ENCODE measurements at regions not wholly inside any gene's neighbourhood (a gene's known extent, or its start where the extent isn't known, plus 50 kb on each side); places are given as distances from the start of the nearest gene placed in this dataset.

DNA sequence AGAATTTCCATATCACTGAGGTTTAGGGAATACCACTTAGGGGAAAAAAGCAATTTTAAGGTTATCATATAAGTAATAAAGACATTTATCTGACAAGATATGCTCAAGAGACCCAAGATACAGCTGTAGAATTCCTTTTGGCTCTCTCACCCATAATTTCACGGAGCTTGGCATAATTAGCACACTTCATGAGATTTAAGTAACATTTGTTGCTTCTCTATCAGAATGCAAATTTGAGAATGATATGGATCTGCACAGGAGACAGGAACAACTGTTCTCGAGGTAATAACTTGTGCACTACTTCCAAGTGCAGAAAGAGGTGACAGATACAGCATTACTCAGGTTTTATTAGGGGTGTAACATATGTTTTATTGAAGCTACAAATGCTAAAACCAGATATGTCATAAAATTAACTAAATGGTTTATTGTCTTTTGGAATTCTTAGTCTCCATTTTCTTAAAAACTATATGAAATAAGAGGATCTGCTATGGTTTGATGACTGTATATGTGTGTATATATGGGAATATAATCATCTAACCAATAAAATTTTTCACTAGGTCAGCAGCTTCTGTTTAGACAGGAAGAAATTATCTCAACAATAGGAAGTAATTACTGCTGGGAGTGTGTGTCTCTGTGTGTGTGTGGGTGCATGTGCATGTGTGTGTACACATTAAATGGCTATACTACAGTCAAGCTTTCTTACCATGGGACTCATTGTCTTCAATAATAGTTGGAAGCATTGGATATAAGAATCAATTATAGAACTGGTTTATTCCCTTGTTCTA lies 401.3 kb downstream of the PCDH17 start:
- Mint-ChIP-seq H3K27ac (no peak overlapping the region), H3K9me3 (no peaks in the 10 kb centered on the region), H3K4me3 (no peak overlapping the region), H3K27me3 (ENCODE audit: low read depth) (no peaks in the 10 kb centered on the region), H3K36me3 (ENCODE audit: insufficient read depth in 1 of 3, low read depth in 3 of 3) (no peaks in the 10 kb centered on the region), H3K4me1 (peaks cover 0 to 3% of the 10 kb centered on the region in 2 experiments; a peak in 2 of 4 replicates)
- WGBS (ENCODE audit: extremely low coverage, insufficient read length, low lambda C conversion rate), result no CpG with 5 or more reads among the region's 2 CpGs
- Histone ChIP-seq H3K27me3 (ENCODE audit: insufficient read depth, low read length) (no peaks in the 10 kb centered on the region), H2BK20ac (ENCODE audit: low read depth, low read length, poor library complexity, severe bottlenecking) (no peak overlapping the region), H2AK5ac (ENCODE audit: insufficient read length, low read length) (no peak overlapping the region), H3K9me3 (ENCODE audit: control insufficient read depth, low read depth, low read length) (no peaks in the 10 kb centered on the region), H2BK5ac (ENCODE audit: insufficient read length, low read length) (no peak overlapping the region), H3K4ac (ENCODE audit: low read depth, low read length) (no peak overlapping the region), H2BK15ac (ENCODE audit: low read depth, low read length) (no peak overlapping the region), H3T11ph (ENCODE audit: low read length) (no peak overlapping the region), H3K23me2 (ENCODE audit: insufficient read length, low read depth, low read length, poor library complexity, severe bottlenecking) (no peaks in the 10 kb centered on the region), H4K8ac (replicated peaks; ENCODE audit: insufficient read length, low read depth, low read length) (no peak overlapping the region), H4K5ac (ENCODE audit: insufficient read length, low read depth, low read length) (no peak overlapping the region), H3K27ac (ENCODE audit: insufficient read length, low read depth, low read length) (no peak overlapping the region), H3K18ac (ENCODE audit: insufficient read length, low read depth, low read length) (no peak overlapping the region), H2BK120ac (ENCODE audit: low read depth, low read length, poor library complexity, severe bottlenecking) (no peak overlapping the region), H4K20me1 (ENCODE audit: control insufficient read depth, insufficient read depth, insufficient read length) (no peaks in the 10 kb centered on the region), H3K9ac (ENCODE audit: extremely low read depth, insufficient read length, low read length) (no peak overlapping the region), H3K56ac (ENCODE audit: insufficient read length, low read depth, low read length) (no peak overlapping the region), H2AFZ (ENCODE audit: low read length) (no peak overlapping the region), H4K91ac (ENCODE audit: insufficient read length, low read depth, low read length) (no peak overlapping the region), H3K4me2 (ENCODE audit: insufficient read depth, insufficient read length, low read length) (no peak overlapping the region), H3K79me2 (ENCODE audit: insufficient read depth, low read length) (no peaks in the 10 kb centered on the region), H3K23ac (ENCODE audit: insufficient read length, low read depth, low read length) (no peak overlapping the region), H3K14ac (ENCODE audit: insufficient read depth, low read length) (no peak overlapping the region), H3K4me1 (ENCODE audit: insufficient read depth, low read length) (no peaks in the 10 kb centered on the region), H2BK12ac (ENCODE audit: insufficient read length, low read depth, low read length) (no peak overlapping the region), H3K79me1 (ENCODE audit: insufficient read depth, low read depth, low read length, poor library complexity, severe bottlenecking) (no peaks in the 10 kb centered on the region)
- TF ChIP-seq, protein P1, sequence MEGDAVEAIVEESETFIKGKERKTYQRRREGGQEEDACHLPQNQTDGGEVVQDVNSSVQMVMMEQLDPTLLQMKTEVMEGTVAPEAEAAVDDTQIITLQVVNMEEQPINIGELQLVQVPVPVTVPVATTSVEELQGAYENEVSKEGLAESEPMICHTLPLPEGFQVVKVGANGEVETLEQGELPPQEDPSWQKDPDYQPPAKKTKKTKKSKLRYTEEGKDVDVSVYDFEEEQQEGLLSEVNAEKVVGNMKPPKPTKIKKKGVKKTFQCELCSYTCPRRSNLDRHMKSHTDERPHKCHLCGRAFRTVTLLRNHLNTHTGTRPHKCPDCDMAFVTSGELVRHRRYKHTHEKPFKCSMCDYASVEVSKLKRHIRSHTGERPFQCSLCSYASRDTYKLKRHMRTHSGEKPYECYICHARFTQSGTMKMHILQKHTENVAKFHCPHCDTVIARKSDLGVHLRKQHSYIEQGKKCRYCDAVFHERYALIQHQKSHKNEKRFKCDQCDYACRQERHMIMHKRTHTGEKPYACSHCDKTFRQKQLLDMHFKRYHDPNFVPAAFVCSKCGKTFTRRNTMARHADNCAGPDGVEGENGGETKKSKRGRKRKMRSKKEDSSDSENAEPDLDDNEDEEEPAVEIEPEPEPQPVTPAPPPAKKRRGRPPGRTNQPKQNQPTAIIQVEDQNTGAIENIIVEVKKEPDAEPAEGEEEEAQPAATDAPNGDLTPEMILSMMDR (conservative IDR thresholded peaks at IDR 0.05), result no peak
- no peak for DNase-seq
